NOMO-1 (cell line): ENCODE measurements at regions not wholly inside any gene's neighbourhood (a gene's known extent, or its start where the extent isn't known, plus 50 kb on each side); places are given as distances from the start of the nearest gene placed in this dataset.
"Not testable (repeated sequence)": the region's sequence is repeated elsewhere in the genome, so short reads cannot be mapped to it uniquely, and the experiment has no call there.

Experiments
- DNase-seq, 2 experiments: peaks; one replicate each; lab custom pipeline; 2025; ENCODE audit not compliant: unreplicated experiment in 2 of 2; lab: John Stamatoyannopoulos, UW

DNA sequence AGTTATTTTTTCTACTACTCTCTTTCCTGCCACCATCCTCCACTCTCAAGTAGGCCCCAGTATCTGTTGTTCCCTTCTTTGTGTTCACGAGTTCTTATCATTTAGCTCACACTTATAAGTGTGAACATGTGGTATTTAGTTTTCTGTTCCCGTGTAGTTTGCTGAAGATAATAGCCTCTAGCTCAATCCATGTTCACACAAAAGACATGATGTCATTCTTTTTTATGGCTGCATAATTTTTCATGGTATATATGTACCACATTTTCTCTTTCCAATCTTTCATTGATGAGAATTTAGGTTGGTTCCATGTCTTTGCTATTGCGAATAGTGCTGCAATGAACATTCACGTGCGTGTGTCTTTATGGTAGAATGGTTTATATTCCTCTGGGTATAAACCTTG is 237.9 kb upstream of the FERMT1 start:
- no peak for DNase-seq

GRCh38 chr20:6355754-6356451 is 233.1 kb upstream of the FERMT1 start:
- no peak for DNase-seq

- DNase-seq: no peak
Measured at GRCh38 chr20:6348908-6349307, 226.1 kb upstream of the FERMT1 start.

- no peak for DNase-seq
Measured at GRCh38 chr20:6347916-6348315, 225.1 kb upstream of the FERMT1 start.

- DNase-seq: peak; percentile 3 to 54
Measured at GRCh38 chr20:6341491-6341890, 218.7 kb upstream of the FERMT1 start.

DNA sequence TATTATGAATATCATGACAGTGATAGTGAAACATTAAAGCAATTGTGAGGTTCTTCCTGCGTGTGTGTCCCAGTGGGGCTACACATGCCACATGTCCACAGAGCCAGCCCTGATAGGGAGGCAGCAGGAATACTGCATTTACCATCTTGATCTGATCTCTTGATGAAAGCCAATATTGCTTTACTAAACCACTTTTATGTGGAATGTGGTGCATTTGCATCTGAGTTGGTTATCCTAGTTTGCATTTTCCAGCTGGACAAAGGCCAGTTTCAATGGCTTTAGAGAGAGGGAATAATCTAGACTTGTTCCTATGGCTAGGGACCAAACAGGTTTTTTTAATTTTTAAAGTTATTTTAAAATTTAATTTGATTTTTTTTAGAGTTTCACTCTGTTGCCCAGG is 216.3 kb upstream of the FERMT1 start:
- DNase-seq: no peak

DNA sequence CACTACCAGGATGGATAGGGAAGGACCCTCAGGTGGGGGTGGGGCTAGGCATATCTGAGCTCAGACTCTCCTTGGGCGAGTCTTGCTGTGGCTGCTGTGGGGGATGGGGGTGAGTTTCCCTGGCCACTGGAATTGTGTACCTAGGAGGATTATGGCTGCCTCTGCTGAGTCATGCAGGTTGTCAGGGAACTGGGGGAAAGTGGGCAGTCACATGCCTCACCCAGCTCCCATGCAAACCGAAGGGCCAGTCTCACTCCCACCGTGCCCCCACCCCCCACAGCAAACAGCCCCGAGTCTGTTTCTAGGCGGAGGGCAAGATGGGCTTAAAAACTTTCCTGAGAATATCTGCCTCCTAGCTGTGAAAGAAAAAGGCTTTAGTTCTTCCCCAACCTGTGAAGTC is 210.3 kb upstream of the FERMT1 start:
- DNase-seq: no peak

DNA sequence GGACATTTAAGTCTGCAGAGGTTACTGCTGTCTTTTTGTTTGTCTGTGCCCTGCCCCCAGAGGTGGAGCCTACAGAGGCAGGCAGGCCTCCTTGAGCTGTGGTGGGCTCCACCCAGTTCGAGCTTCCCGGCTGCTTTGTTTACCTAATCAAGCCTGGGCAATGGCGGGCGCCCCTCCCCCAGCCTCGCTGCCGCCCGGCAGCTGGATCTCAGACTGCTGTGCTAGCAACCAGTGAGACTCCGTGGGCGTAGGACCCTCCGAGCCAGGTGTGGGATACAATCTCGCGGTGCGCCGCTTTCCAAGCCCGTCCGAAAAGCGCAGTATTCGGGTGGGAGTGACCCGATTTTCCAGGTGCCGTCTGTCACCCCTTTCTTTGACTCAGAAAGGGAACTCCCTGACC is 198.4 kb upstream of the FERMT1 start:
- not testable (repeated sequence) for DNase-seq

DNA sequence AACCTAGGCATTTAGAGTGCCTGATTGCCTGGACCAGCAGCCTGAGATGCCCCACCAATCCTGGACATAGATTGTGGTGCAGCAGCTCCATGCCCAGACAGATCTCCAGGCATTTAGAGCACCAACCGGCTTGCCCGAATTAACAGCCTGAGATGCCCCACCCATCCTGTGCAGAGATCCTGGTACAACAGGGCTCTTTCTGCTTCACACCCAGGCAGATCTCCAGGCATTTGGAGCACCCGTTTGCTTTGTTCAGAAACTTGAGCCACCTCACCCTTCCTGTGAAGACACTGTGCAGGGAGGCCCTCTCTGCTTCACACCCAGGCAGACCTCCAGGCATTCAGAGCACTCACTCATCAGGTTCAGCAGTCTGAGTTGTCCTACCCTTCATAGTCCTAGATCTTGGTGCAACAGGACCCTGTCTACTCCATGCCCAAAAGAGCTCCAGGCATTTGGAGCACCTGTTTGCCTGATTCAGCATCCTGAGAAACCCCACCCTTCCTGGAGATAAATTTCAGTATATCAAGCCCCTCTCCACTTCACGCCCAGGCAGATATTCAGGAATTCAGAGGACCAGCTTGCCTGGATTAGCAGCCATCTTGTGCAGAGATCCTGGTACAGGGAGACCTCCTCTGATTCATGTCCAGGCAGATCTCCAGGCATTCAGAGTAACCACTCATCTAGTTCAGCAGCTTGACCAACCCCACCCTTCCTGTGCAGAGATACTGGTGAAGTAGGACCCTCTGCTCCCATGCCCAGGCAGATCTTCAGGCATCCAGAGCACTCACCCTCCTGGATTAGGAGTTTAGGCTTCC is 189.2 kb upstream of the FERMT1 start:
- DNase-seq: no peak

DNA sequence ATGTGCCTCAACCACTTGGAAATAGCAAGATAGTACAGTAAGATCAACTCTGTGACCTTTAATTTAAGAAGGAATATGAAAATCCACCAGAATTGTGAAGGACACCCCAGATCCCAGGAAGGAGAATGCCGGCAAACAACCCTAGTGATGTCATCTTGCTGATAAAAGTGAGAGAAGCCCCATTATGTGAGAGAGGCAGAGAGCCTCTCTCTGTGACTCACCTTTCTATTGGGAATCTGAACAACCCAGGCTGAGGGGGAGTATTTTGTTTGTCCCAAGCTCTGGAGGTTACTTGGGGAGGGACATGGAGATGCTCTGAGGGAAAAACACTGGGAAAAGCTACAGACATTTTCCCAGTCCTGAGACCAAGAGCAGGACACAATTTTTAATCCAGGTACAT is 188.3 kb upstream of the FERMT1 start:
- DNase-seq: no peak

DNA sequence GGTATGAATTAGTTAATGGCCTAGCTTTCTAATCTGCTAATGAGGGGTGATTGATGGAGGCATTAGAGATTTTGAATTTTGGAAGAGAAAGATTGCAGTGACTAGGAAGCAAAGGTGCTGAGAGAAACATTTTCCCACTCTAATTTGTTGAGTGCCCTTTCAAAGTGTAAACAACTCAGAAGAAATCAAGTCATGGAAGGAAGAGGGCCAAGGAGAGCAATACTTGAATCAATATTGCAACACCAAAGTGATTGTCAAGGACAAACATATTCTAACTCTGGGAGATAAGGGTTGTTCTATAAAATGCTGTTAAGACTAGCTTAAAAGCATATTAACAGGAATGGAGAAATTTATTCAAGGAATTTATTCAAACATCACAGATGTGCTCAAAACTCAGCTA is 182.7 kb upstream of the FERMT1 start:
- DNase-seq: no peak

DNA sequence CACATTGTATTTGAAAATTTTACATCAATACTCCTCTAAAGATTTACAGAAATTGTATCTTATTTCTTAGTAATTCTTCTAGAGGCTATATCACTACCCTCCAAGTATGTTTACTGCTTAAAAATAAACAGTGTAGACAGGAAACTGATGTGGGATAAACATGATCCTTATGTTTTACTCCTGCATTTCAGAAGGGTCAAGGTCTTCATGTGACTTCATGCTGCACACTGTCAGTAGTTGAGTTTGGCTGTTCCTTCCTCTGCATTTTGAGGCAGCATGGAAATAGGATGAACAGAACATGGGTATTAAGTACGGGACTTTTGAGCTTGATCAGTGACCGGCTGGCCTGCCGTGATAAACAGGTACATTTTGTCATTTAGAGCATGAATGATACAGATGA is 179.2 kb upstream of the FERMT1 start:
- DNase-seq: no peak

GRCh38 chr20:6299456-6299855 is 176.6 kb upstream of the FERMT1 start:
- no peak for DNase-seq

DNA sequence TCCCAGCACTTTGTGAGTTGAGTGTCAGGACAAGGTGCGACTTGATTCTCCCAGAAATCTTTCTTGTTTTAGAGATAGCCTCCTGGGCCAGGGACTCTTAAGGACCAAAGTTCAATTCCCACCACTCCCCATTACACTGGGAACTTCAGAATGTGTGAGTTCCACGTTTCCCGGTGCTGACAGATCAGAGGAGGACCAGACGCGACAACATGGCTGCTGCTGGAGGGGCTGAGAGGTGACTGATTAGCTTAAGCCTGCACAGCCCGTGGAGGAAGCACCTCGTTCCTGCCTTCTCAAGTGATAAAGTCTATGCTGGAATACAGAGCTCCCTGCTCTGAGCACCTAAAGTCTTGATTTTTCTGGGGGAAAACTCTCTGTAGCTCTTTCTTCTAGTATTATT is 175.2 kb upstream of the FERMT1 start:
- DNase-seq: no peak

DNA sequence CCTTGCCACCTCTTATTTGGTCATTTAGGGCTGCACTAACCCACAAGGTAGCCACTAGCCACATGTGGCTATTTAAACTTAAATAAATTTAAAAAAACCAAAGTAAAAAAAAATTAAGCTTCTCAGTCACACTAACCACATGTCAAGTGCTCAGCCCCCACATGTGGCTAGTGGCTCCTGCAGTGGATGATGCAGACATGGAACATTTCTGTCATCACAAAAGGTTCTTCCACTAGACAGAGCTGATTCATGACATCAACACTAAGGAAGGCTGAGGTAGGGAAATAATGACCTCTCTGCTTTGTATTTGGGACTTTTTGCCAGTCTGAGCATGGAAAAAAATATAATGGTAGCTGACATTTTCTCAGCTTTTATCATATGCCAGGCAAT is 173.0 kb upstream of the FERMT1 start:
- no peak for DNase-seq

- DNase-seq: no peak
Measured at GRCh38 chr20:6295127-6295866, 172.5 kb upstream of the FERMT1 start.

GRCh38 chr20:6287471-6287870 is 164.6 kb upstream of the FERMT1 start:
- DNase-seq: no peak

- DNase-seq: no peak
Measured at GRCh38 chr20:6282642-6283041, 159.8 kb upstream of the FERMT1 start.

DNA sequence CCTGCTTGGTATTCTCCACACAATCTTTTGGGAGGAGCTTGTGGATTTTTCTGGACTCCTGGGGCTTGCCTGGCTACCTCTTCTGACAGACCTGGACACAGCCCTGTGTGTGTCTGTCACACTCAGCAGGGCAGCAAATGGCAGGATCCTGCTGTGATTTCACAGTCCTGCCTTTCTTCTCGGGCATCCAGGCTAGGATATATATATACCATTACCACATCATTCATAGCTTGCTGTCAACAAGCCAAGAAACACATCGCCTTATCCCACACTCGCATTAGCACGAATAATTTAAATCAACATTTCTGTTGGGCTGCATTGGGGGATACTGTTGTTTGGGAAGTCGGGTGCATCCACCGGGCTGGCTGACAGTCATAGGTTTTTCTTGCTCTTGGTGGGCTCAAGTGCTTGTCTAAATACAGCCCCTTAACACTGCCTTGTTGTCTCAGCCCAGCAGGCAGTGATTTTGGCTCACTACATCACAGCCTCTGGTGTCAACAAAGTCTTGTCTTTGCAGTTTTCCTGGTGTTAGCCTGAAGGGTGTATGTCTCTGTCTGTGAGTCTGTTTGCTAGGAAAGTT is 154.9 kb upstream of the FERMT1 start:
- no peak for DNase-seq

GRCh38 chr20:6270404-6270803 is 147.6 kb upstream of the FERMT1 start:
- DNase-seq: not testable (repeated sequence)

- no peak for DNase-seq
Measured at GRCh38 chr20:6269168-6269873, 146.5 kb upstream of the FERMT1 start.
